ENCODE measurements at regions not wholly inside any gene's neighbourhood (a gene's known extent, or its start where the extent isn't known, plus 50 kb on each side); places are given as distances from the start of the nearest gene placed in this dataset.

DNA sequence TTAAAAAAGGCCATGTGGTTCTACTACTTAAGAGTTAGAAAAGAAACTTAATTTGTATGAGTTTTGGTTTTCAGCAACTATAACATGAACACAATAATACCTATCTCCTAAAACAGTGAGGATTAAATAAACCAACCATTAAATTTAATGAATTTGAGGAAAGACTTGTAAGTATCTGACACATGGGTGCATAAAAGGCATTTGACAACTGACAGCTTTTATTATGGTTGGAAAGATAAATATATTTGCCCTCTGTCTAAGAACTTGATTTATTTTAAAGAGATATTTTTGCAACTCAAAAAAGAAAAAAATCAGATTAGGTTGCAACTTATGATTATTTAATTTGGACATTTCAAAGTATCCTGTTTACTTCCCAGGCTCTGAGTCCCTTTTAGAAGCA lies 217.9 kb upstream of the EEA1 start:
- H4K91ac ChIP-seq (ENCODE audit: low read depth, low read length), result no peak overlapping the region
- no peak overlapping the region for H3K9ac ChIP-seq (ENCODE audit: low read length)

DNA sequence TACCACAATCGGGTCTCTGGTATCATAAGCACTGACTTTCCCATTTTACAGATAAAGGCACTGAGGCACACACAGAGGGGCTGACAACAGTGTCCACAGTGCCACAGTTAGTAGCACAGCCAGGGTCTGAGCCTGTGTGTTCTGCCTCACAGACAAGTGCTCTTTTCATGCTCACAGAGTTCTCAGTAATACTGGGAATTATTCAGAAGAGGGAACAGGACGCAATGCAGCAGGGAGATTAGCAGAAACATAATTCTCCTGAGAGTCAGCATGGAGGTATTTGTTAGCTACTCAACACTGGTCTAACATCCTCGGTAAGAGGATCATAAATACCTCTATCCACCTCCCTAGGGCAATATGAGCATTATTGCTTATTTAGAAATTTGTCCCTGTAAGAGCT lies 219.3 kb upstream of the EEA1 start:
- no peak overlapping the region for H2BK120ac ChIP-seq (ENCODE audit: insufficient read depth, low read length, poor library complexity)
- no peak overlapping the region for H4K12ac ChIP-seq (ENCODE audit: low read depth, low read length)
- no peak overlapping the region for H2AK5ac ChIP-seq (ENCODE audit: low read length)
- H3K4me3 ChIP-seq (ENCODE audit: low read depth, low read length), result no peak overlapping the region
- no peaks in the 10 kb centered on the region for H3K79me1 ChIP-seq (ENCODE audit: low read length)
- no peak overlapping the region for H3K9ac ChIP-seq (ENCODE audit: low read length)
- no peak overlapping the region for H2AFZ ChIP-seq (ENCODE audit: insufficient read depth, low read length, poor library complexity)
- H3K23ac ChIP-seq (ENCODE audit: low read length), result no peak overlapping the region
- no peak overlapping the region for H2BK12ac ChIP-seq (ENCODE audit: low read length)
- H4K8ac ChIP-seq (ENCODE audit: low read depth, low read length), result no peak overlapping the region
- peaks cover 0 to 2% of the 10 kb centered on the region in 2 experiments for H3K4me1 ChIP-seq (ENCODE audit: control insufficient read depth in 1 of 2, insufficient read depth in 2 of 2, low read length in 2 of 2)
- no peak overlapping the region for H3K27ac ChIP-seq (ENCODE audit: low read depth, low read length)
- no peak overlapping the region for H3K4ac ChIP-seq (ENCODE audit: low read depth, low read length)
- no peaks in the 10 kb centered on the region for H3K27me3 ChIP-seq (ENCODE audit: insufficient read depth, low read length)
- H3K14ac ChIP-seq (ENCODE audit: low read length), result no peak overlapping the region
- WGBS (ENCODE audit: extremely low coverage, insufficient coverage, insufficient read length), result no CpG with 5 or more reads among the region's 3 CpGs
- peak; percentile 62 to 85 for DNase-seq
- H2BK5ac ChIP-seq (ENCODE audit: low read depth, low read length, poor library complexity), result no peak overlapping the region
- no peak overlapping the region for H4K91ac ChIP-seq (ENCODE audit: low read depth, low read length)
- H3K9me3 ChIP-seq (ENCODE audit: insufficient read depth, low read depth, low read length), result no peaks in the 10 kb centered on the region
- H3K36me3 ChIP-seq (ENCODE audit: control insufficient read depth in 1 of 2, insufficient read depth in 2 of 2, low read length in 2 of 2), result no peaks in the 10 kb centered on the region
- no peak overlapping the region for H3K18ac ChIP-seq (ENCODE audit: low read length)
- no peak overlapping the region for H3K4me2 ChIP-seq (ENCODE audit: low read length)
- H3K79me2 ChIP-seq (ENCODE audit: control insufficient read depth, insufficient read depth, low read length, poor library complexity), result no peaks in the 10 kb centered on the region

More for the DNA sequence above, 217.9 kb upstream of the EEA1 start:
- Histone ChIP-seq H3K4me3 (ENCODE audit: low read depth, low read length) (no peak overlapping the region), H3K27ac (ENCODE audit: low read depth, low read length) (no peak overlapping the region), H2BK120ac (ENCODE audit: insufficient read depth, low read length, poor library complexity) (no peak overlapping the region), H4K12ac (ENCODE audit: low read depth, low read length) (no peak overlapping the region), H3K23ac (ENCODE audit: low read length) (no peak overlapping the region), H3K27me3 (ENCODE audit: insufficient read depth, low read length) (no peaks in the 10 kb centered on the region), H3K4me1 (ENCODE audit: control insufficient read depth in 1 of 2, insufficient read depth in 2 of 2, low read length in 2 of 2) (peaks cover 0 to 2% of the 10 kb centered on the region in 2 experiments), H3K4ac (ENCODE audit: low read depth, low read length) (no peak overlapping the region), H2BK5ac (ENCODE audit: low read depth, low read length, poor library complexity) (no peak overlapping the region), H2BK12ac (ENCODE audit: low read length) (no peak overlapping the region), H2AFZ (ENCODE audit: insufficient read depth, low read length, poor library complexity) (no peak overlapping the region), H4K8ac (ENCODE audit: low read depth, low read length) (no peak overlapping the region), H2AK5ac (ENCODE audit: low read length) (no peak overlapping the region), H3K4me2 (ENCODE audit: low read length) (no peak overlapping the region), H3K14ac (ENCODE audit: low read length) (no peak overlapping the region), H3K79me2 (ENCODE audit: control insufficient read depth, insufficient read depth, low read length, poor library complexity) (no peaks in the 10 kb centered on the region), H3K36me3 (ENCODE audit: control insufficient read depth in 1 of 2, insufficient read depth in 2 of 2, low read length in 2 of 2) (no peaks in the 10 kb centered on the region), H3K79me1 (ENCODE audit: low read length) (no peaks in the 10 kb centered on the region), H3K18ac (ENCODE audit: low read length) (no peak overlapping the region), H3K9me3 (ENCODE audit: insufficient read depth, low read depth, low read length) (no peaks in the 10 kb centered on the region)
- no peak for DNase-seq

DNA sequence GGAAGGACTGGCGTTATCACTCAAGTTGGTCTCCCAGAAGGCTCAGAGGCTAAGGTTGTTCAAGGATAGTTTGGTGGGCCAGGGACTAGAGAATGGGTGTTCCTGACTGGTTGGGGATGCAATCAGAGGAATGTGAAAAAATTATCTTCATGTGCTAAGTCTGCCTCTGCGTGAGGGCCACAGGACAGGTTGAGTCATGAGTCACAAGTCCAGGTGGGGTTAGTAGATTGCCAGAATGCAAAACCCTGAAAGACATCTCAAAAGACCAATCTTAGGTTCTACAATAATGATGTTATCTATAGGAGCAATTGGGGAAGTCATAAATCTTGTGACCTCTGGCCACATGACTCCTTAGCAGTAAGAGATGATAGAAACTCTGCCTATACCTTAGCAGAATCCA lies 220.1 kb upstream of the EEA1 start:
- H3K36me3 ChIP-seq (ENCODE audit: control insufficient read depth in 1 of 2, insufficient read depth in 2 of 2, low read length in 2 of 2), result no peaks in the 10 kb centered on the region
- H2BK120ac ChIP-seq (ENCODE audit: insufficient read depth, low read length, poor library complexity), result no peak overlapping the region
- H3K14ac ChIP-seq (ENCODE audit: low read length), result no peak overlapping the region
- no peaks in the 10 kb centered on the region for H3K9me3 ChIP-seq (ENCODE audit: insufficient read depth, low read depth, low read length)
- H3K27ac ChIP-seq (ENCODE audit: low read depth, low read length), result no peak overlapping the region
- peaks cover 0 to 2% of the 10 kb centered on the region in 2 experiments for H3K4me1 ChIP-seq (ENCODE audit: control insufficient read depth in 1 of 2, insufficient read depth in 2 of 2, low read length in 2 of 2)
- no peak overlapping the region for H3K4me3 ChIP-seq (ENCODE audit: low read depth, low read length)
- WGBS (ENCODE audit: extremely low coverage, insufficient coverage, insufficient read length), result no CpG with 5 or more reads among the region's 2 CpGs
- peak; percentile 45 to 58 for DNase-seq
- no peak overlapping the region for H4K91ac ChIP-seq (ENCODE audit: low read depth, low read length)
- H3K9ac ChIP-seq (ENCODE audit: low read length), result no peak overlapping the region
- H2BK12ac ChIP-seq (ENCODE audit: low read length), result no peak overlapping the region
- H3K79me2 ChIP-seq (ENCODE audit: control insufficient read depth, insufficient read depth, low read length, poor library complexity), result no peaks in the 10 kb centered on the region
- no peak overlapping the region for H2BK5ac ChIP-seq (ENCODE audit: low read depth, low read length, poor library complexity)
- no peak overlapping the region for H3K18ac ChIP-seq (ENCODE audit: low read length)
- no peak overlapping the region for H2AFZ ChIP-seq (ENCODE audit: insufficient read depth, low read length, poor library complexity)
- no peak overlapping the region for H3K4me2 ChIP-seq (ENCODE audit: low read length)
- H3K27me3 ChIP-seq (ENCODE audit: insufficient read depth, low read length), result no peaks in the 10 kb centered on the region
- H3K23ac ChIP-seq (ENCODE audit: low read length), result no peak overlapping the region
- H3K4ac ChIP-seq (ENCODE audit: low read depth, low read length), result no peak overlapping the region
- H4K12ac ChIP-seq (ENCODE audit: low read depth, low read length), result no peak overlapping the region
- no peaks in the 10 kb centered on the region for H3K79me1 ChIP-seq (ENCODE audit: low read length)
- no peak overlapping the region for H2AK5ac ChIP-seq (ENCODE audit: low read length)
- no peak overlapping the region for H4K8ac ChIP-seq (ENCODE audit: low read depth, low read length)

DNA sequence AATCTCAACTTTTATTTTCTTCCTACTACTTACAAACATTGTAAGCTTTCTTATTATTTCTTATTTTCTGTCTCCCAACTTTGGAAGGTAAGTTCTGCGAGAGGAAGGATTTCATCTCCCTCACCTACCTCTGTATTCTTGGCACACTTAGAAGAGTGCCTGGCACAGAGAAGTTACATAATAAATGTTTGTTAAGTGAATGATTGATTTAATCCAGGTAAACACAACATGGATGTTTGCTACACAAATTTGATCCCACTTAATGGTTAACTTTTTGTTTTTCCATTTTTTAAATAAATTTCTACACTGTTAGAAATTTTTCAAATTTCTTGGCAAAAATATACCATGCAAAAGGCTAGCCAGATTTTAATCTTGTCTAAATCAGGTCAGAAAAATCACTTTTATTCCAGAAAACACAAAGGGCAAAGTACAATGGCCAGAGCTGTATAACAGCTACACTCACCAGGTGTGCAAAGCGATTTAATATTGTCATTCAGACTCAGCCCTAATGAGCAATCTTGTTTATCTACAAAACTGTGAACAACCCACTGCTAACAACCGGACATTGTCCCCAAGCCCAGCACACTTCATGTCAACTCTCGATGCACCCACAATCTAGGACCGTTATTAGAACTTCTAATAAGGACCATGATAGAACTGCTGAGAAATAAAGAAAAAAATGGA lies 222.1 kb upstream of the EEA1 start:
- Histone ChIP-seq H4K91ac (ENCODE audit: low read depth, low read length) (no peak overlapping the region), H2BK12ac (ENCODE audit: low read length) (no peak overlapping the region), H2BK5ac (ENCODE audit: low read depth, low read length, poor library complexity) (no peak overlapping the region), H3K14ac (ENCODE audit: low read length) (no peak overlapping the region), H3K79me1 (ENCODE audit: low read length) (no peaks in the 10 kb centered on the region), H3K36me3 (ENCODE audit: control insufficient read depth in 1 of 2, insufficient read depth in 2 of 2, low read length in 2 of 2) (no peaks in the 10 kb centered on the region), H3K4me3 (ENCODE audit: low read depth, low read length) (no peak overlapping the region), H3K9me3 (ENCODE audit: insufficient read depth, low read depth, low read length) (no peaks in the 10 kb centered on the region), H3K27me3 (ENCODE audit: insufficient read depth, low read length) (no peaks in the 10 kb centered on the region), H3K23ac (ENCODE audit: low read length) (no peak overlapping the region), H3K79me2 (ENCODE audit: control insufficient read depth, insufficient read depth, low read length, poor library complexity) (no peaks in the 10 kb centered on the region), H3K18ac (ENCODE audit: low read length) (no peak overlapping the region), H3K27ac (ENCODE audit: low read depth, low read length) (no peak overlapping the region), H3K4me1 (ENCODE audit: control insufficient read depth in 1 of 2, insufficient read depth in 2 of 2, low read length in 2 of 2) (peaks cover 0 to 2% of the 10 kb centered on the region in 2 experiments), H4K8ac (ENCODE audit: low read depth, low read length) (no peak overlapping the region), H3K9ac (ENCODE audit: low read length) (no peak overlapping the region), H2BK120ac (ENCODE audit: insufficient read depth, low read length, poor library complexity) (no peak overlapping the region), H2AK5ac (ENCODE audit: low read length) (no peak overlapping the region), H4K12ac (ENCODE audit: low read depth, low read length) (no peak overlapping the region), H2AFZ (ENCODE audit: insufficient read depth, low read length, poor library complexity) (no peak overlapping the region), H3K4me2 (ENCODE audit: low read length) (no peak overlapping the region), H3K4ac (ENCODE audit: low read depth, low read length) (no peak overlapping the region)
- WGBS (ENCODE audit: extremely low coverage, insufficient coverage, insufficient read length), result no CpG with 5 or more reads among the region's 5 CpGs
- no peak for DNase-seq
